Kidney epithelial cell (primary cell): ENCODE measurements at regions not wholly inside any gene's neighbourhood (a gene's known extent, or its start where the extent isn't known, plus 50 kb on each side); places are given as distances from the start of the nearest gene placed in this dataset.

Experiments used
- DNase-seq: peaks from one replicate; pipeline ENCODE4 v3.0.0-alpha.2; 2010; ENCODE audit warnings: low read depth
- H3K27me3 ChIP-seq: 2 replicates; pipeline ENCODE4 v1.6.0; 2011; ENCODE audit warnings: low read length; ENCODE audit not compliant: control insufficient read depth, insufficient read depth
- H3K36me3 ChIP-seq: 2 replicates; pipeline ENCODE4 v1.5.1; 2011; ENCODE audit warnings: low read length; ENCODE audit not compliant: control insufficient read depth, insufficient read depth
- H3K4me3 ChIP-seq: 2 replicates; pipeline ENCODE4 v1.5.1; 2011; ENCODE audit warnings: low read depth, mild to moderate bottlenecking, control low read depth, low read length
- CTCF ChIP-seq: IDR thresholded peaks from 2 replicates; pipeline ENCODE4 v1.5.1; 2011; ENCODE audit warnings: mild to moderate bottlenecking, moderate library complexity, low read length, control low read depth, inconsistent platforms; ENCODE audit not compliant: insufficient read depth, poor library complexity, severe bottlenecking

GRCh38 chr15:25971053-25971452, 107.9 kb upstream of the ATP10A start:
- Histone ChIP-seq H3K36me3 (no peaks in the 10 kb centered on the region), H3K27me3 (no peaks in the 10 kb centered on the region), H3K4me3 (no peak overlapping the region)
- no peak for TF ChIP-seq CTCF
- DNase-seq, result no peak

- H3K4me3 ChIP-seq, result no peak overlapping the region
- no peaks in the 10 kb centered on the region for H3K36me3 ChIP-seq
- no peak for TF ChIP-seq CTCF
- no peak for DNase-seq
- H3K27me3 ChIP-seq, result no peaks in the 10 kb centered on the region
These were observed 106.8 kb upstream of the ATP10A start for GRCh38 chr15:25969886-25970285.

GRCh38 chr15:25967116-25967515, 104.0 kb upstream of the ATP10A start:
- H3K36me3 ChIP-seq, result no peaks in the 10 kb centered on the region
- TF ChIP-seq CTCF, result no peak
- H3K4me3 ChIP-seq, result no peak overlapping the region
- DNase-seq, result no peak
- H3K27me3 ChIP-seq, result no peaks in the 10 kb centered on the region

GRCh38 chr15:25965326-25965725, 102.2 kb upstream of the ATP10A start:
- no peaks in the 10 kb centered on the region for H3K27me3 ChIP-seq
- no peak for TF ChIP-seq CTCF
- DNase-seq, result no peak

GRCh38 chr15:25960273-25960672, 97.1 kb upstream of the ATP10A start:
- H3K36me3 ChIP-seq, result no peaks in the 10 kb centered on the region
- no peak for TF ChIP-seq CTCF

More at GRCh38 chr15:25965326-25965725, 102.2 kb upstream of the ATP10A start:
- Histone ChIP-seq H3K4me3 (no peak overlapping the region), H3K36me3 (no peaks in the 10 kb centered on the region)

GRCh38 chr15:25959100-25959499, 96.0 kb upstream of the ATP10A start:
- no peak for TF ChIP-seq CTCF
- no peaks in the 10 kb centered on the region for H3K36me3 ChIP-seq
- no peak for DNase-seq
- H3K4me3 ChIP-seq, result no peak overlapping the region
- no peaks in the 10 kb centered on the region for H3K27me3 ChIP-seq

More at GRCh38 chr15:25960273-25960672, 97.1 kb upstream of the ATP10A start:
- Histone ChIP-seq H3K4me3 (no peak overlapping the region), H3K27me3 (no peaks in the 10 kb centered on the region)
- no peak for DNase-seq
